ENCODE measurements at regions not wholly inside any gene's neighbourhood (a gene's known extent, or its start where the extent isn't known, plus 50 kb on each side); places are given as distances from the start of the nearest gene placed in this dataset.

GRCh38 chr2:71858071-71858470 lies 289.6 kb downstream of the CYP26B1 start:
- DNase-seq (ENCODE audit: low read depth in 1 of 2, low spot score in 1 of 2), result no peak
- TF ChIP-seq JUND (IDR thresholded peaks at IDR 0.05; ENCODE audit: low read depth), result no peak
- in situ Hi-C loops (cut with HindIII; ENCODE audit: low pct_unique_long_range_greater_than_20kb, low sequenced_read_pairs), result no loop called here

DNA sequence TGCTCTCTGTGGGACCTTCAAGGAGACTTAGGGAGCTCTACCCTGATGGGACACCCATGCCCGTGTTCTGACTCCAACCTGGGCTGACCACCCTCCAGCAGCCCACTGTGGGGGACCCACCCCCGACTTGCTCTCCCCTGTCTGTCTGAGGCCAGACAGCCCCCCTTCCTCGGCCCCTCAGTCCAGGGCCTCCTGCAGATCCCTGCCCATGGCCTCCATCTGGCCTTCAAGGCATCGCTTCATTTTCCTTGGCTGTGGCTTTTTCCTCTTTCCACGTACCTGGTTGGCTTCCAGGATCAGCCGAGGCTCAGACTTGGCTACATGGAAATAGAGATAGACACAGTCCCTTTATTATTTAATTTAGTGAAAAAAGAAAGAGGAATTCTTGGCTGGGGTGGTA lies 290.0 kb downstream of the CYP26B1 start:
- in situ Hi-C loops (cut with HindIII; ENCODE audit: low pct_unique_long_range_greater_than_20kb, low sequenced_read_pairs), result no loop called here
- no peak for DNase-seq (ENCODE audit: low read depth in 1 of 2, low spot score in 1 of 2)
- TF ChIP-seq JUND (IDR thresholded peaks at IDR 0.05; ENCODE audit: low read depth), result no peak

DNA sequence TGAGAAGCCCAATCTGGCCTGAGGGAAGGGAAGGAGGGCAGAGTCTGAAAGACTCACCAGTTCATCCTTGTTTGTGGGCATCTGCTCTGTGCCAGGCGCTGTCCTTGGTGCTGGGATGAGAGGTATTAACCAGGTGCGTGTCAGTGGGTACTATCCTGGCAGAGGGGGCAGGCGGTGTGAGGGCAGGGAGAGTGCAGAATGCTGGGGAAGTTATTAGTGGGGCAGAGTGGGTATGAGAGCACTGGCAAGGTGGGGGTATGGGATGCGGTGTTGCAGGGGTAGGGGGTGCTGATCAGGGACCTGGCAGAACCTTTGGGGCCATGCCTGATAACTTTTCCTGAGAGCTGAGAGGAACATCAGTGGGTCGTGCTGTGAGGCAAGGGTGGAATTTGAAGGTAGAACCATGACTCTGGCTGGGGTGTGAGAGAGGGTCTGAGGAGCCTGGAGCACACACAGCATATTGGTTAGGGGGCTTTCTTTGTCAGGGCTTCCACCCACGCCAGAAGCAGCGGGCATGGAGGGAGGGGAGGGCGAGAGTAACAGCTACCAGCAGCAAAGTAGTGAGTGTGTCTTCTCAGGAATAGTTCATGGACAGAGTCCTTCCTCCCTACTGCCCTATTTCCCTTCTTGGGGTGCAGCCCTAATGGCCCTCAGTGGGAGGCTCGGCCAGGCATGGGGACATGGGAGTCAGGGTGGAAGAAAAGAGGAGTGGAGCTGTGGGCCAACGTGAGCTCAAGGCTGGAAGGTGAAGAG lies 290.7 kb downstream of the CYP26B1 start:
- DNase-seq (ENCODE audit: low read depth in 1 of 2, low spot score in 1 of 2), result peak; percentile 53 to 76
- no peak for TF ChIP-seq JUND (IDR thresholded peaks at IDR 0.05; ENCODE audit: low read depth)
- in situ Hi-C loops (cut with HindIII; ENCODE audit: low pct_unique_long_range_greater_than_20kb, low sequenced_read_pairs), result no loop called here

DNA sequence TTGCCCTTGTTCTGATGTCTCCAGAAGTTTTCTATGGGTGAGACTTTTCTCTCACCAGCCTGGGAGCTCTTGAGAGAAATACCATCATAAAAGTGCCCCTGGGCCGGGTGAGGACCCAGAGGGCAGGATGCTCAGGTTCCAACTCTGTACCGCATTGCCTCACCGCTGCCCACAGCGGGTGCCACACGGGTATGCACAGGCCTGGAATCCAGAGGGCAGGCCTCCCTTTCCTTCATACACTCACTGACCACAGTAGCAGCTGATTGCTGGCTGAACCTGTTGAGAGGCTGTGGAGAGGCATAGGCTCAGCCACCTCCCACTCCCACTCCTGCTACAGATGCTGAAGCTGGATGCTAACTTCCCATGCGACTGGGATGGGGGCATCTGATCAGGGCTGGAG lies 293.8 kb downstream of the CYP26B1 start:
- DNase-seq (ENCODE audit: low read depth in 1 of 2, low spot score in 1 of 2), result no peak
- no peak for TF ChIP-seq JUND (IDR thresholded peaks at IDR 0.05; ENCODE audit: low read depth)
- in situ Hi-C loops (cut with HindIII; ENCODE audit: low pct_unique_long_range_greater_than_20kb, low sequenced_read_pairs), result no loop called here

GRCh38 chr2:71852141-71852711 lies 295.4 kb downstream of the CYP26B1 start:
- in situ Hi-C loops (cut with HindIII; ENCODE audit: low pct_unique_long_range_greater_than_20kb, low sequenced_read_pairs), result no loop called here
- no peak for TF ChIP-seq JUND (IDR thresholded peaks at IDR 0.05; ENCODE audit: low read depth)
- no peak for DNase-seq (ENCODE audit: low read depth in 1 of 2, low spot score in 1 of 2)

DNA sequence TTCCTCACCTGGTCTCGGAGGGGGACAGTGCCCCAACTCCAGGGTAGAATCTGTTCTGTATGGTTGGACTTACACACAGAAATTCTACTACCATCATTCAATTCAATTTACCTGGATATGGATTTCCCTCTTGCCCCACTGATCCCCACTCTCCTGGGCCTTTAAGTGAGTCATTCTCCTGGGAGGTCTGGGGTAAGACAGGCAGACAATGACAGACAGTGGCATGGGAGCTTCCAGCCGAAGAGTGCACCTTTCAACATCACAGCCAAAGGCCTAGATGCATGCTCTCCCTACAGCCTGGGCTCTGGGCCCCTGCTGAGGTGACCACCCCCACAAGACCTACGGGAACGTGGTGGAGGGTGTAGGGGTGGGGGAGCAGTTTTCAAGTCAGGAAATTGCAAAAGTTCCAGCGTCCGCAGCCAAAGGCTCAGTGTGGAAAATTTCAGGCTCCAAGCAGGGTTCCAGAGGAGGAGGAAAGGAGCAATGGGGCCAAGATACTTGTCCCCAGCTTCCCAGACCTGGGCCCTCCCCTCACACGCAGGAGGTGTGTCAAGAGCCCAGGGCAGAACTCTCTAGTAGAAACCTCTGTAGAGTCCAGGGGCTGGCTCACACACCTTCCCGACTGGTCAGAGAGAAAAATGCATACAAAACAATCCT lies 296.4 kb downstream of the CYP26B1 start:
- DNase-seq (ENCODE audit: low read depth in 1 of 2, low spot score in 1 of 2), result no peak
- no peak for TF ChIP-seq JUND (IDR thresholded peaks at IDR 0.05; ENCODE audit: low read depth)
- in situ Hi-C loops (cut with HindIII; ENCODE audit: low pct_unique_long_range_greater_than_20kb, low sequenced_read_pairs), result no loop called here

GRCh38 chr2:71850306-71850801 lies 297.3 kb downstream of the CYP26B1 start:
- DNase-seq (ENCODE audit: low read depth in 1 of 2, low spot score in 1 of 2), result no peak
- in situ Hi-C loops (cut with HindIII; ENCODE audit: low pct_unique_long_range_greater_than_20kb, low sequenced_read_pairs), result no loop called here
- TF ChIP-seq JUND (IDR thresholded peaks at IDR 0.05; ENCODE audit: low read depth), result no peak

GRCh38 chr2:71849607-71850305 lies 297.9 kb downstream of the CYP26B1 start:
- in situ Hi-C loops (cut with HindIII; ENCODE audit: low pct_unique_long_range_greater_than_20kb, low sequenced_read_pairs), result no loop called here

GRCh38 chr2:71849111-71849510 lies 298.6 kb downstream of the CYP26B1 start:
- TF ChIP-seq JUND (IDR thresholded peaks at IDR 0.05; ENCODE audit: low read depth), result no peak
- in situ Hi-C loops (cut with HindIII; ENCODE audit: low pct_unique_long_range_greater_than_20kb, low sequenced_read_pairs), result no loop called here
- DNase-seq (ENCODE audit: low read depth in 1 of 2, low spot score in 1 of 2), result no peak

More at GRCh38 chr2:71849607-71850305, 297.9 kb downstream of the CYP26B1 start:
- TF ChIP-seq JUND (IDR thresholded peaks at IDR 0.05; ENCODE audit: low read depth), result no peak
- DNase-seq (ENCODE audit: low read depth in 1 of 2, low spot score in 1 of 2), result no peak

- DNase-seq (ENCODE audit: low read depth in 1 of 2, low spot score in 1 of 2), result no peak
- in situ Hi-C loops (cut with HindIII; ENCODE audit: low pct_unique_long_range_greater_than_20kb, low sequenced_read_pairs), result no loop called here
- no peak for TF ChIP-seq JUND (IDR thresholded peaks at IDR 0.05; ENCODE audit: low read depth)
Observed at GRCh38 chr2:71846669-71847291, 300.9 kb downstream of the CYP26B1 start.

DNA sequence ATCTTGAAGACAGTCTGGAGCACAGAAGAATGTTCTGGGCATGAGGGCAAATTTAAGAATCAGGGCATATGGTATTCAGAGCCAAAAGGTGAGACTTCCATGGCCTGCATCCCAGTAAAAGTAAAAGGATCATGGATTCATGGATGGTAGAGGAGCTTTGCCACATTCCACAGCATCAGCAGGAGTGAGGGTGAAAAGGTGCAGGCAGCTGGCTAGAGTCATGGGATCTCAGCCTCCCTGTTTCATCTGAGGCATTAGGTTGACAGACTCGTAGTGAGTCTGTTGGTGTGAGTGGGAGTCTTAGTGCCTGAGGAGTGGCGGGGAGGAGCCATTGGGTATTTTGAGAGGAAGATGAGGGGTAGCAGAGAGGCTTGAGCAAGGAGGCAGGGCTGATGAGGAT lies 301.6 kb downstream of the CYP26B1 start:
- DNase-seq (ENCODE audit: low read depth in 1 of 2, low spot score in 1 of 2), result no peak
- TF ChIP-seq JUND (IDR thresholded peaks at IDR 0.05; ENCODE audit: low read depth), result no peak
- in situ Hi-C loops (cut with HindIII; ENCODE audit: low pct_unique_long_range_greater_than_20kb, low sequenced_read_pairs), result no loop called here

- DNase-seq (ENCODE audit: low read depth in 1 of 2, low spot score in 1 of 2), result peak in 1 of 2 experiments; percentile 54
- in situ Hi-C loops (cut with HindIII; ENCODE audit: low pct_unique_long_range_greater_than_20kb, low sequenced_read_pairs), result no loop called here
- no peak for TF ChIP-seq JUND (IDR thresholded peaks at IDR 0.05; ENCODE audit: low read depth)
Observed at GRCh38 chr2:71844967-71845366, 302.7 kb downstream of the CYP26B1 start.

Measured in T47D (cell line).